HEK293 (cell line): ENCODE measurements at regions not wholly inside any gene's neighbourhood (a gene's known extent, or its start where the extent isn't known, plus 50 kb on each side); places are given as distances from the start of the nearest gene placed in this dataset.

Source experiments
- CTCF ChIA-PET: fragments of 350-600 bp; formaldehyde crosslinking; extraction: SDS; loops from one replicate; lab custom pipeline; 2021; ENCODE audit warnings: antibody characterized with exemption; lab: Yijun Ruan, JAX
- POLR2A ChIA-PET: fragments of 300-600 bp; formaldehyde crosslinking; extraction: SDS; loops from one replicate; lab custom pipeline; 2020; ENCODE audit warnings: antibody characterized with exemption, inconsistent platforms; lab: Yijun Ruan, JAX
- H3K27ac ChIP-seq: fragments of 200-500 bp; sonication (Bioruptor generic); 2 replicates; pipeline ENCODE4 v1.5.1; 2014; ENCODE audit warnings: low read depth, low read length, control low read depth, inconsistent platforms; ENCODE audit errors: extremely low read depth
- H3K36me3 ChIP-seq, 2 experiments: fragments of 200-500 bp in 1 of 2; sonication (Bioruptor generic) in 1 of 2; 1 replicate in 1 of 2; 2 replicates in 1 of 2; pipeline ENCODE4 v1.5.1; 2014 to 2017; ENCODE audit warnings: inconsistent platforms in 2 of 2, low read length in 2 of 2; ENCODE audit not compliant: control insufficient read depth in 2 of 2, insufficient read depth in 1 of 2
- H3K4me1 ChIP-seq: fragments of 200-500 bp; sonication (Bioruptor generic); 2 replicates; pipeline ENCODE4 v1.5.1; 2014; ENCODE audit warnings: mild to moderate bottlenecking, low read length, inconsistent platforms; ENCODE audit not compliant: control insufficient read depth, insufficient read depth
- H3K4me3 ChIP-seq: 2 replicates; pipeline ENCODE4 v1.5.1; 2011; ENCODE audit warnings: low read depth, mild to moderate bottlenecking, control low read depth, low read length, moderate library complexity
- H3K9me3 ChIP-seq: fragments of 200-500 bp; sonication (Bioruptor generic); 2 replicates; pipeline ENCODE4 v1.5.1; 2014; ENCODE audit warnings: low read depth, low read length, inconsistent platforms; ENCODE audit not compliant: control insufficient read depth, insufficient read depth
- FEZF1 ChIP-seq: fragments of 450-650 bp; formaldehyde crosslinking; IDR thresholded peaks from 2 replicates; pipeline ENCODE4 v1.5.1; 2016; ENCODE audit warnings: missing biosample characterization, missing genetic modification characterization
- GLI4 ChIP-seq: fragments of 450-650 bp; formaldehyde crosslinking; IDR thresholded peaks from 2 replicates; pipeline ENCODE4 v1.5.1; 2016; ENCODE audit warnings: missing biosample characterization, missing genetic modification characterization
- IKZF3 ChIP-seq: fragments of 450-650 bp; IDR thresholded peaks from 2 replicates; pipeline ENCODE4 v1.5.0; 2018; ENCODE audit warnings: missing biosample characterization, mild to moderate bottlenecking, missing genetic modification characterization, moderate library complexity
- KLF16 ChIP-seq: fragments of 450-650 bp; formaldehyde crosslinking; IDR thresholded peaks from 2 replicates; pipeline ENCODE4 v1.5.1; 2017; ENCODE audit warnings: missing biosample characterization, missing genetic modification characterization
- MEIS1 ChIP-seq: sonication (generic); formaldehyde crosslinking; IDR thresholded peaks from 2 replicates; pipeline ENCODE4 v1.8.1; 2022; ENCODE audit warnings: missing genetic modification reagents, mild to moderate bottlenecking, borderline replicate concordance
- MYNN ChIP-seq: fragments of 450-650 bp; formaldehyde crosslinking; IDR thresholded peaks from 2 replicates; pipeline ENCODE4 v1.5.1; 2016; ENCODE audit warnings: missing biosample characterization, missing genetic modification characterization, borderline replicate concordance
- OVOL3 ChIP-seq: fragments of 450-650 bp; formaldehyde crosslinking; IDR thresholded peaks from 2 replicates; pipeline ENCODE4 v1.5.1; 2016; ENCODE audit warnings: missing biosample characterization, missing genetic modification characterization
- PRDM1 ChIP-seq: fragments of 450-650 bp; formaldehyde crosslinking; IDR thresholded peaks from 2 replicates; pipeline ENCODE4; 2016; ENCODE audit warnings: missing biosample characterization, missing genetic modification characterization
- SP7 ChIP-seq: fragments of 450-650 bp; formaldehyde crosslinking; IDR thresholded peaks from 2 replicates; pipeline ENCODE4 v1.5.1; 2016; ENCODE audit warnings: missing biosample characterization, missing genetic modification characterization
- YY2 ChIP-seq: fragments of 450-650 bp; formaldehyde crosslinking; IDR thresholded peaks from 2 replicates; pipeline ENCODE4 v1.5.1; 2016; ENCODE audit warnings: missing biosample characterization, missing genetic modification characterization
- ZIC2 ChIP-seq: fragments of 450-650 bp; formaldehyde crosslinking; IDR thresholded peaks from 2 replicates; pipeline ENCODE4 v1.5.1; 2016; ENCODE audit warnings: missing biosample characterization, missing genetic modification characterization
- ZNF132 ChIP-seq: fragments of 450-650 bp; formaldehyde crosslinking; IDR thresholded peaks from 2 replicates; pipeline ENCODE4 v1.5.1; 2017; ENCODE audit warnings: missing biosample characterization, missing genetic modification characterization, borderline replicate concordance
- ZNF157 ChIP-seq: fragments of 450-650 bp; formaldehyde crosslinking; IDR thresholded peaks from 2 replicates; pipeline ENCODE4 v1.5.1; 2016; ENCODE audit warnings: missing biosample characterization, missing genetic modification characterization
- ZNF266 ChIP-seq: fragments of 450-650 bp; formaldehyde crosslinking; IDR thresholded peaks from 2 replicates; pipeline ENCODE4 v1.5.1; 2016; ENCODE audit warnings: missing biosample characterization, missing genetic modification characterization, low read depth
- ZNF311 ChIP-seq: fragments of 450-650 bp; formaldehyde crosslinking; IDR thresholded peaks from 2 replicates; pipeline ENCODE4 v1.5.1; 2017; ENCODE audit warnings: missing biosample characterization, missing genetic modification characterization, borderline replicate concordance
- ZNF335 ChIP-seq: fragments of 450-650 bp; formaldehyde crosslinking; conservative IDR thresholded peaks from 2 replicates; pipeline ENCODE4 v1.5.1; 2016; ENCODE audit warnings: missing biosample characterization, missing genetic modification characterization
- ZNF513 ChIP-seq: fragments of 450-650 bp; IDR thresholded peaks from 2 replicates; pipeline ENCODE4 v1.5.1; 2018; ENCODE audit warnings: missing biosample characterization, missing genetic modification characterization
- ZNF529 ChIP-seq: fragments of 450-650 bp; formaldehyde crosslinking; IDR thresholded peaks from 2 replicates; pipeline ENCODE4 v1.5.1; 2017; ENCODE audit warnings: missing genetic modification characterization, missing biosample characterization; ENCODE audit not compliant: insufficient replicate concordance
- ZNF544 ChIP-seq: fragments of 450-650 bp; formaldehyde crosslinking; IDR thresholded peaks from 2 replicates; pipeline ENCODE4 v1.5.0; 2017; ENCODE audit warnings: missing biosample characterization, missing genetic modification characterization
- ZNF626 ChIP-seq: fragments of 450-650 bp; sonication (Bioruptor Pico); formaldehyde crosslinking; IDR thresholded peaks from 2 replicates; pipeline ENCODE4 v1.5.1; 2018; ENCODE audit warnings: missing biosample characterization, missing genetic modification characterization, inconsistent platforms
- ZNF645 ChIP-seq: fragments of 450-650 bp; formaldehyde crosslinking; IDR thresholded peaks from 2 replicates; pipeline ENCODE4; 2016; ENCODE audit warnings: missing biosample characterization, missing genetic modification characterization
- TF ChIP-seq, protein P1 (sequence below): fragments of 450-650 bp; formaldehyde crosslinking; IDR thresholded peaks from 2 replicates; pipeline ENCODE4 v1.5.1; 2017; ENCODE audit warnings: missing biosample characterization, missing genetic modification characterization
- TF ChIP-seq, protein P2 (sequence below): fragments of 450-650 bp; formaldehyde crosslinking; IDR thresholded peaks from 2 replicates; pipeline ENCODE4 v1.5.1; 2016; ENCODE audit warnings: missing biosample characterization, missing genetic modification characterization, low read depth

DNA sequence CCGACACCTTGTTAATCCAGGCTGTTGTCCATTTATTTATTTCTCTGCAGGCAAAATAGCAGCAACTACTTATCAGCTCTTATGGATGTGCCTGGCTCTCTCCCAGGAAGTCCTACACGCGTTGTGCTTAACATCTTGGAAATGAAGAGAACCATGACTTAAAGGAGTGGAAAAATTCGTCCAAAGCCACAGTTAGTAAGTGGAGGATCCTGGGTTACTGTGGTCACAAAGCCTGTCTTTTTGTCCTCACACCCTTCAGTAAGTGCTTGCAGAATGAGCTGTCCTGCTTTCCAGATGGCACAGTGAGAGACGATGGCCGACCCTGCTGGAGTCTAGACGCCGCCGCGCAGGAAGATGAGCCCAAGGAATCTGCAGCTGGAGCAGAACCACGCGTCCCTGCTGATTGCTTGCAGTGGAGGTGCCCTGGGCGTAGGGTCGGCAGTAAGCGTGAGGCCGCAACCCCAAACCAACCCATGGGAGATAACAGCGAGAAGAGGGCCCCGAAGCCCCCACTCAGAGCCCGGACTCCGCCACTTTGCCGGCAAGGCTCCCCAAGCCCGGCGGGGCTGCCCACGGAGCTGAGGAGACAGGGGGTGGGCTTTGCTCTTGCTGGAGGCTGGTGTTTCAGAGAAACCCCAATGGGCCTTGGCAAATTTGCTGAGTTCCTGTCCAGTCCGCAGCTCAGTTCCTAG lies 178.6 kb downstream of the CXCL12 start:
- TF ChIP-seq ZNF626 (tag by site-specific recombination) (no peak), MEIS1 (CRISPR knock-in tag) (no peak), ZNF266 (tag by site-specific recombination) (no peak), KLF16 (no peak), ZNF513 (tag by site-specific recombination) (no peak), ZNF544 (tag by site-specific recombination) (no peak), FEZF1 (tag by site-specific recombination) (no peak), MYNN (tag by site-specific recombination) (no peak), ZNF132 (tag by site-specific recombination) (no peak), ZNF529 (tag by site-specific recombination) (no peak), PRDM1 (tag by site-specific recombination) (no peak), SP7 (no peak)
- Histone ChIP-seq H3K27ac (no peak overlapping the region), H3K9me3 (no peaks in the 10 kb centered on the region), H3K36me3 (no peaks in the 10 kb centered on the region), H3K4me3 (no peak overlapping the region), H3K4me1 (peaks cover 11% of the 10 kb centered on the region; the same call in 1 of the 2 replicates)
- CTCF ChIA-PET = interaction anchor here (0.6 to 0.7 kb wide), 2 partner anchors 88 to 193 kb away, joined by 3 read pairs; no protein-coding TSS in a partner anchor
- POLR2A ChIA-PET = no interaction called here

DNA sequence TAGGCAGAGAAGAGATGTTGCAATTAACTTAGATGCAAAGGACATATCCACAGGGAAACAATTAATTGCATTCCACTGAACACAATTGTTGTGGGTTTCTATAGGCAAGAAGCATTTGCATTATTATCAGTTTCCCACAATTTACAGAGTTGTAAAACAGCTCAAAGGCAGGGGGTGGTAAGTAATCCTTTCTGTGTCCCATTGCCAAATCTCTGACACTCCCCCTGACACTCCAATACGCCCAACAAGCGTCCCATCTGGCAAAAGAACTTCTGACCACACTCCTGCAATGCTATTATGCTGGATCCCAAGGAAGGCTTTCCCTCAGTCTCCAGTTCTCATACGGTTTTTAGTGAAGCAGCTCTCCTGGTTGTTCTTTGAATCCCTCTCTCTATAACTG lies 179.8 kb downstream of the CXCL12 start:
- Histone ChIP-seq H3K4me1 (peaks cover 11% of the 10 kb centered on the region; the same call in 1 of the 2 replicates), H3K27ac (no peak overlapping the region), H3K4me3 (no peak overlapping the region), H3K9me3 (no peaks in the 10 kb centered on the region), H3K36me3 (no peaks in the 10 kb centered on the region)
- TF ChIP-seq IKZF3 (tag by site-specific recombination) (no peak), ZNF157 (tag by site-specific recombination) (no peak), ZIC2 (tag by site-specific recombination) (0 out of 2 replicates have a peak, but pooled peaks have one; percentile 32), ZNF311 (no peak), OVOL3 (tag by site-specific recombination) (no peak)
- TF ChIP-seq, protein P1, sequence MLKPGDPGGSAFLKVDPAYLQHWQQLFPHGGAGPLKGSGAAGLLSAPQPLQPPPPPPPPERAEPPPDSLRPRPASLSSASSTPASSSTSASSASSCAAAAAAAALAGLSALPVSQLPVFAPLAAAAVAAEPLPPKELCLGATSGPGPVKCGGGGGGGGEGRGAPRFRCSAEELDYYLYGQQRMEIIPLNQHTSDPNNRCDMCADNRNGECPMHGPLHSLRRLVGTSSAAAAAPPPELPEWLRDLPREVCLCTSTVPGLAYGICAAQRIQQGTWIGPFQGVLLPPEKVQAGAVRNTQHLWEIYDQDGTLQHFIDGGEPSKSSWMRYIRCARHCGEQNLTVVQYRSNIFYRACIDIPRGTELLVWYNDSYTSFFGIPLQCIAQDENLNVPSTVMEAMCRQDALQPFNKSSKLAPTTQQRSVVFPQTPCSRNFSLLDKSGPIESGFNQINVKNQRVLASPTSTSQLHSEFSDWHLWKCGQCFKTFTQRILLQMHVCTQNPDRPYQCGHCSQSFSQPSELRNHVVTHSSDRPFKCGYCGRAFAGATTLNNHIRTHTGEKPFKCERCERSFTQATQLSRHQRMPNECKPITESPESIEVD (tag by site-specific recombination) = 0 out of 2 replicates have a peak, but pooled peaks have one; percentile 19
- ChIA-PET CTCF (interaction anchor here (0.7 kb wide), 1 partner anchor 567 kb away, joined by 3 read pairs; no protein-coding TSS in a partner anchor), POLR2A (no interaction called here)

- no peak overlapping the region for H3K27ac ChIP-seq
- ChIA-PET CTCF (no interaction called here), POLR2A (no interaction called here)
- peaks cover 11% of the 10 kb centered on the region; the same call in 1 of the 2 replicates for H3K4me1 ChIP-seq
- no peaks in the 10 kb centered on the region for H3K9me3 ChIP-seq
- TF ChIP-seq, protein P2, sequence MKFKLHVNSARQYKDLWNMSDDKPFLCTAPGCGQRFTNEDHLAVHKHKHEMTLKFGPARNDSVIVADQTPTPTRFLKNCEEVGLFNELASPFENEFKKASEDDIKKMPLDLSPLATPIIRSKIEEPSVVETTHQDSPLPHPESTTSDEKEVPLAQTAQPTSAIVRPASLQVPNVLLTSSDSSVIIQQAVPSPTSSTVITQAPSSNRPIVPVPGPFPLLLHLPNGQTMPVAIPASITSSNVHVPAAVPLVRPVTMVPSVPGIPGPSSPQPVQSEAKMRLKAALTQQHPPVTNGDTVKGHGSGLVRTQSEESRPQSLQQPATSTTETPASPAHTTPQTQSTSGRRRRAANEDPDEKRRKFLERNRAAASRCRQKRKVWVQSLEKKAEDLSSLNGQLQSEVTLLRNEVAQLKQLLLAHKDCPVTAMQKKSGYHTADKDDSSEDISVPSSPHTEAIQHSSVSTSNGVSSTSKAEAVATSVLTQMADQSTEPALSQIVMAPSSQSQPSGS (tag by site-specific recombination) = peak; percentile 74
- no peak for TF ChIP-seq GLI4 (tag by site-specific recombination)
- peak; percentile 74 for TF ChIP-seq ZNF335
- TF ChIP-seq ZNF645 (tag by site-specific recombination) = no peak
- no peak for TF ChIP-seq YY2 (tag by site-specific recombination)
- H3K36me3 ChIP-seq = no peaks in the 10 kb centered on the region
- H3K4me3 ChIP-seq = no peak overlapping the region
Observed at GRCh38 chr10:44203535-44203934, 181.4 kb downstream of the CXCL12 start.
